CD4-positive, CD25-positive, alpha-beta regulatory T cell (primary cell): ENCODE measurements at regions not wholly inside any gene's neighbourhood (a gene's known extent, or its start where the extent isn't known, plus 50 kb on each side); places are given as distances from the start of the nearest gene placed in this dataset.

ENCODE experiments used
- ATAC-seq, 2 donors: fragments of 150-1000 bp; cut with Tn5 transposase; one replicate each; pipeline ENCODE4 v1.10.0; 2021; ENCODE audit warnings: low read depth in 2 of 2, moderate number of reproducible peaks in 2 of 2, moderate library complexity in 1 of 2
- DNase-seq, 3 donors: peaks; one replicate each; pipeline versions ENCODE4 v3.0.0 to v3.0.0-alpha.2; 2012 to 2022; ENCODE audit warnings: mixed read lengths in 1 of 3
- H3K27ac ChIP-seq: one replicate; pipeline ENCODE4 v1.7.0; 2013; ENCODE audit warnings: mild to moderate bottlenecking, low read length; ENCODE audit not compliant: insufficient read depth, poor library complexity, severe bottlenecking
- H3K27me3 ChIP-seq: one replicate; pipeline ENCODE4 v1.7.0; 2013; ENCODE audit warnings: low read length; ENCODE audit not compliant: control insufficient read depth, insufficient read depth
- H3K36me3 ChIP-seq: one replicate; pipeline ENCODE4 v1.7.0; 2013; ENCODE audit warnings: mild to moderate bottlenecking, low read length, moderate library complexity; ENCODE audit not compliant: control insufficient read depth, insufficient read depth
- H3K4me1 ChIP-seq: 2 replicates; pipeline ENCODE4 v1.7.0; 2013; ENCODE audit warnings: mild to moderate bottlenecking, low read length; ENCODE audit not compliant: insufficient read depth, control insufficient read depth, poor library complexity, severe bottlenecking
- H3K4me3 ChIP-seq: one replicate; pipeline ENCODE4 v1.7.0; 2013; ENCODE audit warnings: low read depth, mild to moderate bottlenecking, low read length, moderate library complexity
- H3K9me3 ChIP-seq, 2 experiments: 1 replicate in 1 of 2; 2 replicates in 1 of 2; pipeline ENCODE4 v1.7.0; 2013; ENCODE audit warnings: low read length in 2 of 2, mild to moderate bottlenecking in 1 of 2, moderate library complexity in 1 of 2; ENCODE audit not compliant: control insufficient read depth in 2 of 2
- H3K27ac Mint-ChIP-seq, 3 donors: one replicate each; pipeline ENCODE4 v1.8.0; 2020 to 2022; ENCODE audit warnings: mild to moderate bottlenecking in 3 of 3, mixed read lengths in 3 of 3, moderate library complexity in 2 of 3
- H3K27me3 Mint-ChIP-seq: one replicate; pipeline ENCODE4 v1.8.0; 2022; ENCODE audit warnings: mild to moderate bottlenecking, mixed read lengths
- H3K36me3 Mint-ChIP-seq: one replicate; pipeline ENCODE4 v1.8.0; 2020; ENCODE audit warnings: mixed read lengths
- H3K4me1 Mint-ChIP-seq, 4 donors: one replicate each; pipeline ENCODE4 v1.8.0; 2020 to 2022; ENCODE audit warnings: mixed read lengths in 4 of 4, mild to moderate bottlenecking in 1 of 4
- H3K4me3 Mint-ChIP-seq, 4 donors: one replicate each; pipeline ENCODE4 v1.8.0; 2020 to 2022; ENCODE audit warnings: mild to moderate bottlenecking in 4 of 4, mixed read lengths in 4 of 4, moderate library complexity in 3 of 4
- H3K9me3 Mint-ChIP-seq, 7 donors: one replicate each; pipeline ENCODE4 v1.8.0; 2020 to 2022; ENCODE audit warnings: mixed read lengths in 7 of 7, mild to moderate bottlenecking in 3 of 7, moderate library complexity in 2 of 7

DNA sequence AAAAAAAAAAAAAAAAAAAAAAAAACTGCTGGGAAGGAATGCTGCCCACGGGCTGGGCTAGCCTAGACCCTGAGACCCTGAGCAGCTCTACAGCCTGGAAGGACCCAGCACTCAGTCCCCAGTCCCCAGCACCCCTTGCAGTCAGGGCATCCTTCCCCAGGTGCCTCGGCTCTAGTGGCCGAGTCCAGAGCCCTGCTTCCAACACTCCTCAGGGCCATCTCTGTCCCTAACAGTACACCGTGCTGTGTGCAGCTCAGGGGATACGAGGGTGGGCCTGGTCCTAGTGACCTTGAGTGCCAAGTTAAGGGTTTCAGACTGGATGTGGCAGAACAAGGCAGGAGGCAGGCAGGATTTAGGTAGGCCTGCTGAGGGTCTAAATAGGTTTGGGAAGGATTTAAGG, 50.2 kb upstream of the LRP8 start:
- no peak overlapping the region for H3K4me3 Mint-ChIP-seq
- H3K9me3 Mint-ChIP-seq: peaks cover 0 to 1% (median 0%) of the 10 kb centered on the region in 7 donors

DNA sequence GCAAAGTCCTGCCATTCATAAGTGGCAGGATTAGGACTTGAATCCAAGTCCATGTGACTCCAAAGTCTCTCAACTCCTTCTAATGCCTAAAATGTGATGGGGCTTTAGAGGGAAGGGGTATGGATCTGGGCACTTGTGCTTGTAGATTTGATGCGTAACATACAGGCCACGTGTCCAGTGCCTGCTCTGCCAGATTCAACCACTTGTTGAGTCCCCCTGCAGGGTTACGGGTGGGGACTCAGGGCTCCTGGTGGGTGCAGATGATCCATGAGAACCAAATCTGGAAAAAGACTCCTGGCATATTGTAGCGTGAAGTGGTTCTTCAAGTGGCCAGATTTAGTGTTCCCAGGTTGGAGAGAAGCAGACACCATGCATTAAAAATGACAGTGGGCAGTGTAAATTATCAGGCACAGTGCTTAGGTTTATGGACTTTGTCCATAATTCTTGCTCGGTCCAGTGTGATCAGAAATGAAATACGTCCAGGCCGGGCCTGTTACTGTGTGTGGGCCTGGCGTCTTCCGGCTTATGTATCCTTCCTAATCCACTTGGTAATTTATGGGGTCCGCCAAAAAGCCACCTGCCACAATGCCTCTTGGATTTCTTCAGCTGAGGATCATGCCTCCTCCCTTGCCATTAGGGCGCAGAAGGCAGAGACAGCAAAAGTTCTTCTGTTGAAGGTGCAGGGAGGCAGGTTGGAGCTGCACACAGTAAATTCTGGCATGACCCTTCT, 51.2 kb upstream of the LRP8 start:
- Histone ChIP-seq H3K9me3 (no peaks in the 10 kb centered on the region), H3K36me3 (no peaks in the 10 kb centered on the region), H3K4me1 (no peaks in the 10 kb centered on the region), H3K27me3 (peaks cover 3% of the 10 kb centered on the region), H3K4me3 (no peak overlapping the region), H3K27ac (no peak overlapping the region)
- H3K27ac Mint-ChIP-seq: no peak overlapping the region
- ATAC-seq: no peak
- DNase-seq: no peak
- H3K36me3 Mint-ChIP-seq: no peaks in the 10 kb centered on the region
- H3K4me3 Mint-ChIP-seq: no peak overlapping the region
- no peaks in the 10 kb centered on the region for H3K4me1 Mint-ChIP-seq
- peaks cover 8% of the 10 kb centered on the region for H3K27me3 Mint-ChIP-seq
- H3K9me3 Mint-ChIP-seq: peaks cover 0 to 1% (median 0%) of the 10 kb centered on the region in 7 donors

More for the DNA sequence above, 50.2 kb upstream of the LRP8 start:
- DNase-seq (no peak), ATAC-seq (no peak)
- H3K36me3 ChIP-seq: no peaks in the 10 kb centered on the region
- H3K4me1 ChIP-seq: no peaks in the 10 kb centered on the region
- Mint-ChIP-seq H3K36me3 (no peaks in the 10 kb centered on the region), H3K27me3 (peaks cover 8% of the 10 kb centered on the region), H3K4me1 (no peaks in the 10 kb centered on the region), H3K27ac (no peak overlapping the region)
- H3K4me3 ChIP-seq: no peak overlapping the region
- H3K27me3 ChIP-seq: peaks cover 3% of the 10 kb centered on the region
- H3K27ac ChIP-seq: no peak overlapping the region
- no peaks in the 10 kb centered on the region for H3K9me3 ChIP-seq

DNA sequence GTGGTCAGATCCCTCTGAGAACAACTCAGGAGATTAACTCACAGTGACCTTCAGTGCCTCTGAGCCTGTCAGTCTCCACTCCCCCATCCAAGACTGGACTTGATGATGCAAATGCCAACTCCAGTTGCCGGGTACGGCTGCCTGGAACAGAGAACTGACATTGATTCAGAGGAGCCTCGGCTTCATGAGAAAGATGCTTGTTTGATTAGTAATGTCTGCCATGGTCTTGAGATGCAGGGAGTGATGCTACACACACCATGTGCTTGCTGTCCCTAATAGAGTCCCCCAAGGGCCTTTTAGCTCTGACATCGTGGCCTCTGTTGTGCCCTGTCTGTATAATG, 51.8 kb upstream of the LRP8 start:
- Histone ChIP-seq H3K4me3 (no peak overlapping the region), H3K36me3 (no peaks in the 10 kb centered on the region), H3K4me1 (no peaks in the 10 kb centered on the region), H3K27me3 (peaks cover 3% of the 10 kb centered on the region), H3K27ac (no peak overlapping the region), H3K9me3 (no peaks in the 10 kb centered on the region)
- no peak for DNase-seq
- H3K36me3 Mint-ChIP-seq: no peaks in the 10 kb centered on the region
- peak overlapping the region in 1 of 3 donors; percentile 15 for H3K27ac Mint-ChIP-seq
- peaks cover 8% of the 10 kb centered on the region for H3K27me3 Mint-ChIP-seq
- peaks cover 0 to 1% (median 0%) of the 10 kb centered on the region in 7 donors for H3K9me3 Mint-ChIP-seq
- ATAC-seq: no peak
- H3K4me3 Mint-ChIP-seq: no peak overlapping the region
- H3K4me1 Mint-ChIP-seq: no peaks in the 10 kb centered on the region

DNA sequence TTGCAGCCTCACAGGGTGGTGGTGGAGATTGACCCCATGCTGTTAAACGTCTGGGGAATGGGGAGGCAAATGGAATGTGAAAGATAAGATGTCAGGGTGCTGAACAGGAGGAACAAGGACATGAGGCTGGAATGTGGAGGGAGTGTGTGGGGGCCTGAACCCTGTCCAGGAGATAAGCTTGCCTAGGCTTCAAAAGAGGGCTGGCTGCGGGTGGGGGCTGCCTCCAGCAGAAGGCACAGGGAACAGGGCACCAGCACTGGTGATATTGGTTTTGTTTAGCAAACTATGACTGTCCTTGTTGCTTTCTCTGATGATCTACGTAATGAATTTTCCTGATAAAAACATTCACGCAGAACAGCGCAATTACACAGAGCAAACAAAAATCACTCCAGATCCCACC, 52.4 kb upstream of the LRP8 start:
- DNase-seq: no peak
- no peaks in the 10 kb centered on the region for H3K36me3 ChIP-seq
- no peaks in the 10 kb centered on the region for H3K4me1 ChIP-seq
- ATAC-seq: no peak
- H3K27ac Mint-ChIP-seq: no peak overlapping the region
- no peaks in the 10 kb centered on the region for H3K9me3 ChIP-seq
- no peak overlapping the region for H3K27ac ChIP-seq
- no peaks in the 10 kb centered on the region for H3K4me1 Mint-ChIP-seq
- peaks cover 8% of the 10 kb centered on the region for H3K27me3 Mint-ChIP-seq
- H3K36me3 Mint-ChIP-seq: no peaks in the 10 kb centered on the region
- H3K4me3 Mint-ChIP-seq: no peak overlapping the region
- peaks cover 0 to 1% (median 0%) of the 10 kb centered on the region in 7 donors for H3K9me3 Mint-ChIP-seq
- peaks cover 3% of the 10 kb centered on the region for H3K27me3 ChIP-seq
- no peak overlapping the region for H3K4me3 ChIP-seq

DNA sequence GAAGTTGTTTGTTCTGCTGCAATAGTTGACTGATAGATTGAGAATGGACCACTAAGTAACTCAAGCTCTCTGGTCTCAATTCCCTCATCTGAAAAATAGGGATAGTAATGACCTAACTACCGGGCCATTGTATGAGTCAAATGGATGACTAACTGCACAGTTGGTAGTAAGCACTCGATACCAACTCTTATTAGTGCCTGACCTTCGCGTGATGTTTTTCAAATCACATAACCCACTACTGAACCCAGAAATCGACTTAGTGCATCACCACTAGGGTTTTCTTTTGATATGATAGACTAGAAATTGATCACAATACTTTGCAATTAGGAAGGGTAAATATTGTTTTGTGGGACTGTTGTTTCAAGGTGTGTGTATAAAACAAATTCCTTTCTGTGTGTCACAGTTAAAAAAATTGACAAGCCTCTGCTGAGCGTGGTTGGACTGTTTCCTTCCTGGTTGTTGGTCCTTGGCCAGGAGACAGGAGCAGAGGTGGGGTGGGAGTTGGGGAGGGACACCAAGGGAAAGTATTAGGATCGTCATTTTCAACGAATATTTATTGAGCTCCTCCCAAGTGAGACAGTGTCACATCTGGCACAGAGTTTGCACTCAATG, 54.0 kb upstream of the LRP8 start:
- Mint-ChIP-seq H3K9me3 (peaks cover 0 to 1% (median 0%) of the 10 kb centered on the region in 7 donors), H3K36me3 (no peaks in the 10 kb centered on the region), H3K27me3 (peaks cover 8% of the 10 kb centered on the region), H3K4me3 (no peak overlapping the region), H3K4me1 (no peaks in the 10 kb centered on the region), H3K27ac (no peak overlapping the region)
- no peak for DNase-seq
- H3K36me3 ChIP-seq: no peaks in the 10 kb centered on the region
- no peak overlapping the region for H3K4me3 ChIP-seq
- H3K27me3 ChIP-seq: peaks cover 3% of the 10 kb centered on the region
- no peak for ATAC-seq
- H3K9me3 ChIP-seq: no peaks in the 10 kb centered on the region
- H3K27ac ChIP-seq: no peak overlapping the region
- H3K4me1 ChIP-seq: no peaks in the 10 kb centered on the region

DNA sequence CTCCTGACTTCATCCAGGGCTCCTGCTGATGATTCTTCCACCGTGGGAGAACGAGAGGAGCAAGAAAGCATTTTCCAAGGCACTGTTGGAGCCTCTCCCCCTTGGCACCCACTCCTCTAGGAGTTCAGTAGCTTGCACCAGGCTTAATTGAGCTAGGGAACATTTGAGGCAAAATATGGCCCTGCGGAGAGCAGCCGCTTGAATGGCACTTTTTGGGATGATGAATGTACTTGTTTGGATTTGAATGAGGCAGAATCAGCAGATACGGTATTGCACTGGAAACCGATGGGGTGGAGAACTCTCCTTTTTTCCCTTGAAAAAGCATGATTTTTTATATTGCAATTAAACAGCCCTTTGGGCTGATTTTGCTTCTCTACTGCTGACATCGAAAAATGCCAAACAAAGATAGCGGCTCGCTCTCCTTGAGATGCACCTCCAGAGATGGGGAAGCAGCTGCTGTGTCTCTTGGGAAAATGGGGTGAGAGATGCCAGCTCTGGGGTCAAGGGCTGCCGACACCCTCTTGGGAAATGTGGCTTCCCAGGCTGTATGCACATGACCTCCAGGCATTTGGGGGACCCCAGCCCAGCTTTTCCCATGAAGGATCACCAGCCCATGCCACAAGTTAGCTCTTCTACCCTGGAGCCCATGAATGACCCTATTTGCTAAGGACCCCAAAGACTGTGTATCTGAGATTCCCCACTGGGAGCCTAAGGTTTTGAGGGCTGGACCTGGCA, 55.4 kb upstream of the LRP8 start:
- H3K4me1 Mint-ChIP-seq: no peaks in the 10 kb centered on the region
- no peak overlapping the region for H3K4me3 Mint-ChIP-seq
- no peaks in the 10 kb centered on the region for H3K36me3 ChIP-seq
- H3K27me3 Mint-ChIP-seq: peaks cover 13% of the 10 kb centered on the region
- peaks cover 0 to 5% of the 10 kb centered on the region in 2 experiments for H3K9me3 ChIP-seq
- peaks cover 3% of the 10 kb centered on the region for H3K27me3 ChIP-seq
- no peak overlapping the region for H3K27ac Mint-ChIP-seq
- ATAC-seq: no peak
- no peak overlapping the region for H3K4me3 ChIP-seq
- H3K27ac ChIP-seq: no peak overlapping the region
- no peaks in the 10 kb centered on the region for H3K4me1 ChIP-seq
- DNase-seq: no peak
- H3K36me3 Mint-ChIP-seq: no peaks in the 10 kb centered on the region
- peaks cover 0 to 8% (median 1%) of the 10 kb centered on the region in 7 donors for H3K9me3 Mint-ChIP-seq

DNA sequence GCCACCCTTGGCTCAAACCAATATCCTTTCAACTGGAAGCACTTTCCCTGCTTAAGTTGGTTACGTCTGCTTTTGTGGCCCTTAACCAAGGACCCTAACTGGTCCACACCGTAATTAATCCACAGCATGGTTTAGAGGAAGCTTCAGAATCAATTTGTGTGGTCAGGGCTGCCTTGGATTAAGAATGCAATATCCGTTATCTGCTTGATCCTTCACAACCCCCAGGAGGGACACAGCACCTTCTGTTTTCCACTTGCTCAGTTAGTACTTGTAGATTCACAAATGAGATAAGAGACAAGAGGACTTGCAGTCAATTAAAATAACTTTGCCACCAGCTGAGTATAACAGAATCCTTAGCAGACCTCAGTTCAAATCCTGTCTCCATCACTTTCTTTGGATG, 56.9 kb upstream of the LRP8 start:
- Histone ChIP-seq H3K4me1 (no peaks in the 10 kb centered on the region), H3K27me3 (peaks cover 3% of the 10 kb centered on the region), H3K4me3 (no peak overlapping the region), H3K27ac (no peak overlapping the region), H3K36me3 (no peaks in the 10 kb centered on the region), H3K9me3 (peaks cover 0 to 5% of the 10 kb centered on the region in 2 experiments)
- DNase-seq (no peak), ATAC-seq (no peak)
- H3K4me1 Mint-ChIP-seq: no peaks in the 10 kb centered on the region
- peaks cover 0 to 8% (median 1%) of the 10 kb centered on the region in 7 donors for H3K9me3 Mint-ChIP-seq
- H3K27ac Mint-ChIP-seq: no peak overlapping the region
- H3K4me3 Mint-ChIP-seq: no peak overlapping the region
- peaks cover 20% of the 10 kb centered on the region for H3K27me3 Mint-ChIP-seq
- no peaks in the 10 kb centered on the region for H3K36me3 Mint-ChIP-seq
